GM12878 (cell line): ENCODE measurements at regions not wholly inside any gene's neighbourhood (a gene's known extent, or its start where the extent isn't known, plus 50 kb on each side); places are given as distances from the start of the nearest gene placed in this dataset. TPM values are rescaled to one million over a fixed set of nuclear protein-coding genes. Genes with fewer than 3 reads are reported as not detected.

ENCODE experiments used
- ETV6 ChIP-seq, 2 experiments: fragments of 450-650 bp in 1 of 2; IDR thresholded peaks in 1 of 2; conservative IDR thresholded peaks in 1 of 2; 2 replicates each; pipeline ENCODE4 v1.6.1; 2014; ENCODE audit warnings: antibody characterized with exemption in 1 of 2, borderline replicate concordance in 1 of 2, low read depth in 1 of 2, mild to moderate bottlenecking in 1 of 2, moderate library complexity in 1 of 2
- MTA3 ChIP-seq: IDR thresholded peaks from 2 replicates; pipeline ENCODE4 v1.6.1; 2012; ENCODE audit warnings: low read length, inconsistent platforms, borderline replicate concordance
- RAD21 ChIP-seq: IDR thresholded peaks from 2 replicates; pipeline ENCODE4 v1.6.1; 2011; ENCODE audit warnings: mild to moderate bottlenecking, low read depth, low read length, moderate library complexity; ENCODE audit not compliant: insufficient read depth
- SIX5 ChIP-seq: IDR thresholded peaks from 2 replicates; pipeline ENCODE4 v1.6.1; 2011; ENCODE audit warnings: mild to moderate bottlenecking, low read depth, low read length, moderate library complexity; ENCODE audit not compliant: severe bottlenecking
- microRNA counts: library from miRNA; unstranded; fragments of <30 nt; microRNA quantifications from one replicate; lab custom pipeline; 2016
- microRNA-seq: library from miRNA; unstranded; fragments of <30 nt; microRNA quantifications from one replicate; pipeline ENCODE4, GENCODE V29; 2018
- small RNA-seq: library from RNA; depleted of rRNA; stranded (forward); fragments of <200 nt; gene quantifications from one replicate; pipeline ENCODE3, GENCODE V24; 2014

GRCh38 chr1:94591823-94592570 lies 50.4 kb upstream of the F3 start (continued):
- TF ChIP-seq ETV6 (conservative IDR thresholded peaks at IDR 0.05 in 1 of 2, IDR thresholded peaks at IDR 0.05 in 1 of 2; ENCODE audit: borderline replicate concordance in 1 of 2, low read depth in 1 of 2) = no peak
- no peak for TF ChIP-seq RAD21
- no peak for TF ChIP-seq SIX5
- TF ChIP-seq MTA3 = no peak

MicroRNAs in the stretch of these regions (microRNA counts, 767-probe panel; counts per million panel counts)
- microRNA hsa-miR-378g (lab: Ali Mortazavi, UCI) = 1,853 counts per million, percentile 71 among the panel's probes with 10 or more counts

Small RNA genes in the stretch of these regions (microRNA-seq; reads per million reads assigned to microRNA genes)
- gene MIR378G = not detected

Small RNA genes in the stretch of these regions (small RNA-seq; reads per million reads assigned to genes)
- not detected for gene MIR378G
